HCT116 (cell line): ENCODE measurements at regions not wholly inside any gene's neighbourhood (a gene's known extent, or its start where the extent isn't known, plus 50 kb on each side); places are given as distances from the start of the nearest gene placed in this dataset.

Experiments used
- EZH2 ChIP-seq: fragments of 200-600 bp; sonication (generic); IDR thresholded peaks from 2 replicates; pipeline ENCODE4 v1.6.1; 2017; ENCODE audit warnings: antibody characterized with exemption, mixed run types
- SRF ChIP-seq: IDR thresholded peaks from 2 replicates; pipeline ENCODE4 v1.6.1; 2012; ENCODE audit warnings: low read depth
- TF ChIP-seq, protein P1 (sequence below): IDR thresholded peaks from 2 replicates; pipeline ENCODE4 v1.6.1; 2012
- TF ChIP-seq, protein P2 (sequence below), 3 experiments: fragments of 200-600 bp in 1 of 3; sonication (generic) in 1 of 3; IDR thresholded peaks in 2 of 3; conservative IDR thresholded peaks in 1 of 3; 2 replicates each; pipeline ENCODE4 v1.5.1; 2012 to 2017; ENCODE audit warnings: low read depth in 2 of 3, low read length in 2 of 3, antibody characterized with exemption in 1 of 3, borderline replicate concordance in 1 of 3, control low read depth in 1 of 3, mild to moderate bottlenecking in 1 of 3, mixed read lengths in 1 of 3, mixed run types in 1 of 3, moderate library complexity in 1 of 3; ENCODE audit not compliant: insufficient read depth in 1 of 3

DNA sequence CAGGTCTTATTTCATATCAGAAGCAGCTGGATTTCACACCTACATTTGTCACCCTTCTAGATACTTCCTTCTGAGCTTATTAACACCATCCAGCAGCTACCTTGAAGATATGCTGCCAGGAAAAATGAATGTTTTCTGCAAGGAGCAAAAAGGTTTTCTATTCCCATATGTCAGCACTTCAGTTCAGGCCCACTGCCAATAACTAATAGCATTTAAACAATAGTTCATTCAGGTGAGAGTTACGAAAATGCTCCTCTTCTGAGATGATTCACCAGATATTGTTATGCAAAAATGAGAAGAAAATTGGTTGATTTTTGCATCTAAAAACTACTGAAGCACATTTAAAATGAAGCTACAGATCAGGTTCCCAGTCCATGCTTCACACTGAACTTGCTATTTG, 56.4 kb upstream of the ISL1 start (continued):
- TF ChIP-seq EZH2 = no peak
- no peak for TF ChIP-seq SRF
- TF ChIP-seq, protein P1, sequence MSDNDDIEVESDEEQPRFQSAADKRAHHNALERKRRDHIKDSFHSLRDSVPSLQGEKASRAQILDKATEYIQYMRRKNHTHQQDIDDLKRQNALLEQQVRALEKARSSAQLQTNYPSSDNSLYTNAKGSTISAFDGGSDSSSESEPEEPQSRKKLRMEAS = no peak
- TF ChIP-seq, protein P2, sequence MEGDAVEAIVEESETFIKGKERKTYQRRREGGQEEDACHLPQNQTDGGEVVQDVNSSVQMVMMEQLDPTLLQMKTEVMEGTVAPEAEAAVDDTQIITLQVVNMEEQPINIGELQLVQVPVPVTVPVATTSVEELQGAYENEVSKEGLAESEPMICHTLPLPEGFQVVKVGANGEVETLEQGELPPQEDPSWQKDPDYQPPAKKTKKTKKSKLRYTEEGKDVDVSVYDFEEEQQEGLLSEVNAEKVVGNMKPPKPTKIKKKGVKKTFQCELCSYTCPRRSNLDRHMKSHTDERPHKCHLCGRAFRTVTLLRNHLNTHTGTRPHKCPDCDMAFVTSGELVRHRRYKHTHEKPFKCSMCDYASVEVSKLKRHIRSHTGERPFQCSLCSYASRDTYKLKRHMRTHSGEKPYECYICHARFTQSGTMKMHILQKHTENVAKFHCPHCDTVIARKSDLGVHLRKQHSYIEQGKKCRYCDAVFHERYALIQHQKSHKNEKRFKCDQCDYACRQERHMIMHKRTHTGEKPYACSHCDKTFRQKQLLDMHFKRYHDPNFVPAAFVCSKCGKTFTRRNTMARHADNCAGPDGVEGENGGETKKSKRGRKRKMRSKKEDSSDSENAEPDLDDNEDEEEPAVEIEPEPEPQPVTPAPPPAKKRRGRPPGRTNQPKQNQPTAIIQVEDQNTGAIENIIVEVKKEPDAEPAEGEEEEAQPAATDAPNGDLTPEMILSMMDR (IDR thresholded peaks at IDR 0.05 in 2 of 3, conservative IDR thresholded peaks at IDR 0.05 in 1 of 3; ENCODE audit: borderline replicate concordance in 1 of 3, insufficient read depth in 1 of 3, low read depth in 2 of 3, low read length in 2 of 3) = no peak
